ENCODE measurements at regions not wholly inside any gene's neighbourhood (a gene's known extent, or its start where the extent isn't known, plus 50 kb on each side); places are given as distances from the start of the nearest gene placed in this dataset.

GRCh38 chr2:18915227-18915626 lies 325.9 kb upstream of the NT5C1B start:
- no peak for DNase-seq

GRCh38 chr2:18913512-18913911 lies 324.1 kb upstream of the NT5C1B start:
- DNase-seq: no peak

DNA sequence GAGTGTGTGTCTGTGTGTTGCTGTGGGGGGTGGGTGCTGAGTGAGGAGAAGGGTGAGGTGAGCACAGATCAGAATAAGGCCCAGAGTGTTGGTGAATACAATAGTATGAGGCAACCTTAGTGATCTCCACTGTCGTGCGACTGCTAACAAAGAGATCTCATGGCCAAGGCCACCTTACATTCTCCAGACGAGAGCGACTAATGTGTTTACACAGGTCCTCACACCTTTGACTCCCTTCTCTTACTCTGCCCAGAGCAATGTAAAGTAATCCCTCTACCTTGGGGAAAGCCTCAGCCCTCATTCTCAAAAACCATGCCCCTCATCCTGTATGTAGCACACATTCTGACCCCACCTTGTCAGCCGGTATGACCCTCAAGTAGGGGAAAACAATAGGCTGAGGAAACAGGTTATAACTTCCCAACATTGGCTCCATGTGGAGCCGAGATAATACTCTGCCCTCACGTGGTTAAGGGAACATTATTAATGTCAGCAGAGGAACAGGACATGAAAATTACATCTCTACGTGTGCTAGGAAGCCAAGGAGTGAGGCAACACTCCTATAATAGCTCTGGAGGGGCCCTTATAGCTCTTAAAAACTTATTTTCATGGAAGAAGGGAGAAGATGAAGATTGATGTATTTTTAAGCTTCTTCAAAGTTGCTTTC lies 323.0 kb upstream of the NT5C1B start:
- no peak for DNase-seq

GRCh38 chr2:18911416-18911815 lies 322.0 kb upstream of the NT5C1B start:
- no peak for DNase-seq

DNA sequence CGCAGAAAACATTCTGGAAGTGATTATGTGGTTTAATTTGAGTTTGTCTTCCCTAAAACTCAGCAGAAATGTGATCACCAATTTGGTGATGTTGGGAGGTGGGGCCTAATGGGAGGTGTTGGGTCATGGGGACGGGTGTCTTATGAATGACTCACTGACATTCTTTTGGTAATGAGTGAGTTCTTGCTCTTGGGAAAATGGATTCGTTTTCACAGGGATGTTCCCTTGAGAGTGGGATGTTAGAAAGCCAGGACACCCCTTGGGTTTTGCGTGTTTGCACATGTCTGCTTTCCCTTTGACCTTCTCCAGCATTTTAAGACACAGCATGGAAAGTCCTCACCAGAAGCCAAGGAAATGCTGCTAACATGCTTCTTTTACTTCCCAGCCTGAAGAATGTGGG lies 321.5 kb upstream of the NT5C1B start:
- DNase-seq: no peak

GRCh38 chr2:18907937-18908336 lies 318.6 kb upstream of the NT5C1B start:
- DNase-seq: no peak

- no peak for DNase-seq
Observed at GRCh38 chr2:18907508-18907907, 318.1 kb upstream of the NT5C1B start.

- DNase-seq: no peak
Observed at GRCh38 chr2:18903750-18904149, 314.4 kb upstream of the NT5C1B start.

DNA sequence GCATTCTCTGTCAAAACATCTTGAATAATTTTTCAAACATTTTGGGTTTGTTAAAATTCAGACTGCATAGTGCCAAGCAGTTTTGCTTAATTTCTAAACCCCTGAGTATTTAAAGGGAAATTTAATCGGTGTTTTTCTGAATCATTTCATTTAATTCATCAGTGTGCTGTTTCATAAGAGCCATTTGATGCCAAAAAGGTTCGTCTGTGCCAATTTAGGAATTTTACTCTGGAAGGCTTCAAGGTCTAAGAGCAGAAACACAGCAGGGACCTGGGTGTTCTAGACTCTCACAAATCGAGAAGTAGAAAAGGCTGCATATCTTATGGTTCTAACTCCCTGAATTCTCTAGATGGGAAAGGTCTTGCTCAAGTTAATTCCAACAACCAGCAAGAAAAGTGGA lies 311.9 kb upstream of the NT5C1B start:
- DNase-seq: no peak

- DNase-seq: no peak
Observed at GRCh38 chr2:18900691-18901141, 311.3 kb upstream of the NT5C1B start.

GRCh38 chr2:18899725-18900124 lies 310.4 kb upstream of the NT5C1B start:
- no peak for DNase-seq

DNA sequence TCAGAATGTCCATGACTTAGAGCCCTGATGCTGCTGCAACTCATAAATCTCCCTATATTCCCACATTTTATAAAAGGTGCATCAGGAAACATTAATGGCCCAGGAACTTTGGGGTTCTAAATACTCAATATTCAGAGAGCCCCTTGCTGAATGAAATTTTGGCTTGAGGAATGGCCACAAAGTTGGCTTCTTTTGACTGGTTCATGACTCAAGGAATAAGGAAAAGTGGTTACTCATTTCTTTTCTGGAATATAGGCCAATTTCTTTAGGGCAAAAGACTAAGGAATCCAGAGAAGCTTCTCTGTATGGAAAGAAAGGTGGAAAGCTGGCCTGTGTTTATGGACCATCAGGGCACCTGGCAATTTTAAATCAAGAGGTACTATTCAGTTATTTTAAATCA lies 308.9 kb upstream of the NT5C1B start:
- no peak for DNase-seq

DNA sequence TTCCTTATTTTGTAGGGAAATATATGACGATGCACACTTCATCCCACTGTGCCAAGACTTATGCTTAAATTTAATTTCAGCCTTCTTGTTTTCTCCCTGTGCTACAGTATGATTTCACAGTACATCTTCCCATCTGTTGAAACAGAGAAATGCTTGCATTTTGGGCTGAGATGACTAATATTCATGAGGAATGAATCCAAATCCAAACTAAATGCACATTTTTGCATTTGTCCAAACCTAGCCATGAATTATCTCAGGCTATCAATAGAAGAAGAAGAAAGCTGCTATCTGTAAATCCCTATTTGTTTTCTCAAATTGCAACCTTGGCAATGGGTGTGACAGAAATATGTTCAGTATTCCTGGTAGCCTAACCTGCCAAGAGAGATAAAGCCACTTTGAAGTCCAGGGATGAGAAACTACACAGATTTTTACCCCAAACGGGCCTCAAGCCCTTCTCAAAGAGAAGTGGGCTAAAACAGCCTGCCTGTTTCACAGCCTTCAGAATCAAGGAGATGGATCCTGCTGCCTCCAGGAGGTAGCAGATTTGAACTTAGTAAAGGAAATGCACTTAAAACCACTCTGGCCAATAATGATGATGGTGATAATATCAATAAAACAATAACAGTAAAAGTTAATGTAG lies 306.9 kb upstream of the NT5C1B start:
- no peak for DNase-seq

GRCh38 chr2:18891600-18892345 lies 302.4 kb upstream of the NT5C1B start:
- DNase-seq: no peak

DNA sequence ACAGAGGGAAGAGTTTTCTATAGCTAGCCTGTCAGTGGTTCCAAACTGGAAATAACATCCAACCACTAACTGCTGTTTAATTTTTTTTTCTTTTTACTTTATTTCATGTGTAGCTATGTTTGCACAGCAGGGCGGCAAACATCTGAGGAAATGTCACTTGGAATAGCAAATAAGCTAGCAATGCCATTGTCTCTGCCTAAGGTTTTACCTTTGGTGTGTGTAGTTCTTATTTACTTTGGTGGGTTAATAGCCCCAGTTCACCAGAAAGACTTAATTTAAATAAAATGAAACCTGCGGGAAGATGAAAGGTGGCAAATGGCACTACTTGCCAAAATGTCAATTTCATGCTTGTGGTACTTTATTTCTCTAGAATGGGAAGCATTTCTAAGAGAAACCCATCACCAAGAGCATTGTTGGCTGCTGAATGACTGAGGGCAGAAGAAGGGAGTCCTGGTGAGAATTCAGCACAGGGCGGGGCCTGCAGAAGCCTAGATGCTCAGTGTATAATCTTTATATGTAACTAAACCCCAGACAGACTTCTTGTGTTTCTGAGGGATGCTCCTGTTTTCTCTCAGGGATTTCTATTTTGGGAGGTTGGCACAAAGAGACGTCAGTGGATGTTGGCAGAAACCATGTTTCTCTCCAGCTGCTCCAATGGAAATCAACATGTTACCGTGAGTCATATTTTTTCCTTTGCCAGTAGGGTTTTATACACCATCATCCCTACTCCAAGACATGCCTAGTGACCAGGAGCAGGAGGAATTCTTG lies 300.4 kb upstream of the NT5C1B start:
- DNase-seq: no peak

- no peak for DNase-seq
Observed at GRCh38 chr2:18885457-18885856, 296.1 kb upstream of the NT5C1B start.

- DNase-seq: no peak
Observed at GRCh38 chr2:18883616-18884456, 294.5 kb upstream of the NT5C1B start.

GRCh38 chr2:18871430-18871829 lies 282.1 kb upstream of the NT5C1B start:
- no peak for DNase-seq

DNA sequence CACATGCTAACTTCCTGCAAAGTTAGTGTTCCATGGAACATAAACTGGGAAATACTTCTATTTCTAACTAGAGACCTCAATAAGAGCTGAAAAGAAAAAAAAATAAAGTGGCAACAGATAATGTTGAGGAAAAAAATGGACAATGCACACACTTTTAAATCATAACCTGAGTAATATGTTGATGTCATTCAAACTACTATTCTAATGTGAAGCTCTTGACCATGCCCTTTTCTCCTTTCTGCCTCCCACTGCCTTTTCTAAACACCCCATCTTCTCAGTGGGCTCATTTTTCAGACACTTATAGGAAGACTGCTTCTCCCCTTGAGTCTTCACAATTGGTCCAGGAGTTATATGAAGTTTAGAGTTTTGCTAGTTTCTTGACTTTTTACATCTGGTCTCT lies 280.9 kb upstream of the NT5C1B start:
- no peak for DNase-seq

DNA sequence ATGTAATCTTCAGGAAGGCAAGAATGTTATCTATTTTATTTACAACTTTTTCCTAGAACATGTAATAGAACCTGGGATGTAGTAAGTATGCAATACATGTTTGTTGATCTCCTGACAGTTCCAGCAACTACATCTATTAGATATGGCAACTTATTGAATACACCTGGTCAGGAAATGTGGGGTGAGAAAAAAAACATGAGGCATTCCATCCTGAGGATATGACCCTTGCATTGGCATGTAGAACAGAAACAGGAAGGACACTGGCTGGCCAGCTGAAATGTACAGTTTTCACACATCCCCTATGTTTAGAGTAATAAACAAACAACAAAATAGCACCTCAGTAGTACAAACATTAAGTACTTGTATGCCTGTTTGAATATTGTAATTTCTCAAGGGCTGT lies 272.6 kb upstream of the NT5C1B start:
- no peak for DNase-seq

GRCh38 chr2:18860179-18860578 lies 270.8 kb upstream of the NT5C1B start:
- no peak for DNase-seq

DNA sequence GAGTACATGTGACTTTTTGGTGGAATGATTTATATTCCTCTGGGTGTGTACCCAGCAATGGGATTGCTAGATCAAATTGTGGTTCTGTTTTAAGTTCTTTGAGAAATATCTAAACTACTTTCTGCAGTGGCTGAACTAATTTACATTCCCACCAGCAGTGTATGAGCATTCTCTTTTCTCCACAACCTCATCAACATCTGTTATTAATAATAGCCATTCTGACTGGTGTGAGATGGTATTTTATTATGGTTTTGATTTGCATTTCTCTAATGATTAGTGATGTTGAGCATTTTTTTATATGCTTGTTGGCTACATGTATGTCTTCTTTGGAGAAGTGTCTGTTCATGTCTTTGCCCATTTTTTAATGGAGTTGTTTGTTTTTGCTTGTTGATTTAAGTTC lies 267.4 kb upstream of the NT5C1B start:
- DNase-seq: no peak

DNA sequence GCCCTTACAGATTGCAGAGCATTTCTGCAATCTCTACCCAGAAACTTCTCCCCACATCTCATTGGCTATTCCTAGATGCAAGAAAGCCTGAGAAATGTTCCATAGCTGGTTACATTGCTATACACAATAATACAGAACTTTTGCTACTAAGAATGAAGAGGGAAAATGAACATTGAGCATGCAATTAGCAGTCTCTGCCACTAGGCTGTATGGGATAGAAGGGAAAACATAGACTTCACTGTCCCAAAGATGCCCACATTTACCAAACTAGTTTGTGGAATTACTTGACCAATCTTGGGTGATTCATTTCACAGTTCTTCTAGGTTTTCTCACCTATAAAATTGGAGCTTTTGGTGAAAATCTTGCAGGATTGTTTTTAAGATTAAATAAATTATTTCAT lies 265.7 kb upstream of the NT5C1B start:
- DNase-seq: no peak
